OCI-LY1 (cell line): ENCODE measurements at regions not wholly inside any gene's neighbourhood (a gene's known extent, or its start where the extent isn't known, plus 50 kb on each side); places are given as distances from the start of the nearest gene placed in this dataset.

ENCODE experiments used
- EZH2 ChIP-seq: fragments of 200-600 bp; sonication (generic), shearing (Covaris generic); IDR thresholded peaks from 2 replicates; pipeline ENCODE4 v1.8.0; 2017; ENCODE audit warnings: borderline replicate concordance, mixed run types, mild to moderate bottlenecking, antibody characterized with exemption, low read length, moderate library complexity, mixed read lengths
- TF ChIP-seq, protein P1 (sequence below): fragments of 200-600 bp; sonication (generic), shearing (Covaris generic); IDR thresholded peaks from 2 replicates; pipeline ENCODE4 v1.5.1; 2017; ENCODE audit warnings: mild to moderate bottlenecking, antibody characterized with exemption, low read length, moderate library complexity, mixed read lengths

- TF ChIP-seq, protein P1, sequence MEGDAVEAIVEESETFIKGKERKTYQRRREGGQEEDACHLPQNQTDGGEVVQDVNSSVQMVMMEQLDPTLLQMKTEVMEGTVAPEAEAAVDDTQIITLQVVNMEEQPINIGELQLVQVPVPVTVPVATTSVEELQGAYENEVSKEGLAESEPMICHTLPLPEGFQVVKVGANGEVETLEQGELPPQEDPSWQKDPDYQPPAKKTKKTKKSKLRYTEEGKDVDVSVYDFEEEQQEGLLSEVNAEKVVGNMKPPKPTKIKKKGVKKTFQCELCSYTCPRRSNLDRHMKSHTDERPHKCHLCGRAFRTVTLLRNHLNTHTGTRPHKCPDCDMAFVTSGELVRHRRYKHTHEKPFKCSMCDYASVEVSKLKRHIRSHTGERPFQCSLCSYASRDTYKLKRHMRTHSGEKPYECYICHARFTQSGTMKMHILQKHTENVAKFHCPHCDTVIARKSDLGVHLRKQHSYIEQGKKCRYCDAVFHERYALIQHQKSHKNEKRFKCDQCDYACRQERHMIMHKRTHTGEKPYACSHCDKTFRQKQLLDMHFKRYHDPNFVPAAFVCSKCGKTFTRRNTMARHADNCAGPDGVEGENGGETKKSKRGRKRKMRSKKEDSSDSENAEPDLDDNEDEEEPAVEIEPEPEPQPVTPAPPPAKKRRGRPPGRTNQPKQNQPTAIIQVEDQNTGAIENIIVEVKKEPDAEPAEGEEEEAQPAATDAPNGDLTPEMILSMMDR = no peak
- TF ChIP-seq EZH2 = no peak
Observed at GRCh38 chr20:7415427-7415826, 524.8 kb downstream of the HAO1 start.
